HL-60 (cell line): ENCODE measurements at regions not wholly inside any gene's neighbourhood (a gene's known extent, or its start where the extent isn't known, plus 50 kb on each side); places are given as distances from the start of the nearest gene placed in this dataset.

Experiments
- DNase-seq, 2 experiments: peaks; one replicate each; pipeline ENCODE4 v3.0.0-alpha.2; 2010 to 2020; ENCODE audit warnings: low read depth in 1 of 2, low spot score in 1 of 2
- H3K27ac ChIP-seq: fragments of 250-450 bp; sonication (Bioruptor Pico); replicated peaks from 2 replicates; pipeline ENCODE4 v1.5.1; 2020; ENCODE audit warnings: mild to moderate bottlenecking, moderate library complexity
- H3K27me3 ChIP-seq: fragments of 250-450 bp; sonication (Bioruptor Pico); 2 replicates; pipeline ENCODE4 v1.5.1; 2021; ENCODE audit warnings: mild to moderate bottlenecking, moderate library complexity; ENCODE audit not compliant: insufficient read depth, poor library complexity, severe bottlenecking
- H3K4me3 ChIP-seq: replicated peaks from 2 replicates; pipeline ENCODE4 v1.5.1; 2011; ENCODE audit warnings: mild to moderate bottlenecking, control low read depth, low read length; ENCODE audit not compliant: insufficient read depth
- GABPA ChIP-seq: IDR thresholded peaks from 2 replicates; pipeline ENCODE4 v1.6.1; 2012; ENCODE audit warnings: low read depth
- POLR2AphosphoS5 ChIP-seq: IDR thresholded peaks from 2 replicates; pipeline ENCODE4 v1.6.1; 2012; ENCODE audit warnings: low read depth
- SPI1 ChIP-seq: IDR thresholded peaks from 2 replicates; pipeline ENCODE4 v1.6.1; 2012; ENCODE audit warnings: low read depth, mild to moderate bottlenecking, borderline replicate concordance
- TF ChIP-seq, protein P1 (sequence below): IDR thresholded peaks from one replicate; pipeline ENCODE4 v1.5.1; 2011; ENCODE audit warnings: low read length, control low read depth, inconsistent platforms; ENCODE audit not compliant: insufficient read depth
- TF ChIP-seq, protein P2 (sequence below): IDR thresholded peaks from 2 replicates; pipeline ENCODE4 v1.6.1; 2012; ENCODE audit warnings: low read depth; ENCODE audit not compliant: insufficient replicate concordance

GRCh38 chr7:138186951-138187351 lies 110.7 kb downstream of the AKR1D1 start:
- no peak overlapping the region for H3K4me3 ChIP-seq
- TF ChIP-seq GABPA (no peak), POLR2AphosphoS5 (no peak)
- TF ChIP-seq, protein P1, sequence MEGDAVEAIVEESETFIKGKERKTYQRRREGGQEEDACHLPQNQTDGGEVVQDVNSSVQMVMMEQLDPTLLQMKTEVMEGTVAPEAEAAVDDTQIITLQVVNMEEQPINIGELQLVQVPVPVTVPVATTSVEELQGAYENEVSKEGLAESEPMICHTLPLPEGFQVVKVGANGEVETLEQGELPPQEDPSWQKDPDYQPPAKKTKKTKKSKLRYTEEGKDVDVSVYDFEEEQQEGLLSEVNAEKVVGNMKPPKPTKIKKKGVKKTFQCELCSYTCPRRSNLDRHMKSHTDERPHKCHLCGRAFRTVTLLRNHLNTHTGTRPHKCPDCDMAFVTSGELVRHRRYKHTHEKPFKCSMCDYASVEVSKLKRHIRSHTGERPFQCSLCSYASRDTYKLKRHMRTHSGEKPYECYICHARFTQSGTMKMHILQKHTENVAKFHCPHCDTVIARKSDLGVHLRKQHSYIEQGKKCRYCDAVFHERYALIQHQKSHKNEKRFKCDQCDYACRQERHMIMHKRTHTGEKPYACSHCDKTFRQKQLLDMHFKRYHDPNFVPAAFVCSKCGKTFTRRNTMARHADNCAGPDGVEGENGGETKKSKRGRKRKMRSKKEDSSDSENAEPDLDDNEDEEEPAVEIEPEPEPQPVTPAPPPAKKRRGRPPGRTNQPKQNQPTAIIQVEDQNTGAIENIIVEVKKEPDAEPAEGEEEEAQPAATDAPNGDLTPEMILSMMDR, result no peak
- H3K27me3 ChIP-seq, result no peaks in the 10 kb centered on the region
- DNase-seq, result no peak
- no peak overlapping the region for H3K27ac ChIP-seq

GRCh38 chr7:138188290-138188858 lies 112.1 kb downstream of the AKR1D1 start:
- Histone ChIP-seq H3K27ac (no peak overlapping the region), H3K27me3 (no peaks in the 10 kb centered on the region), H3K4me3 (no peak overlapping the region)
- TF ChIP-seq POLR2AphosphoS5 (no peak), SPI1 (no peak), GABPA (no peak)
- TF ChIP-seq, protein P1, result no peak
- TF ChIP-seq, protein P2, sequence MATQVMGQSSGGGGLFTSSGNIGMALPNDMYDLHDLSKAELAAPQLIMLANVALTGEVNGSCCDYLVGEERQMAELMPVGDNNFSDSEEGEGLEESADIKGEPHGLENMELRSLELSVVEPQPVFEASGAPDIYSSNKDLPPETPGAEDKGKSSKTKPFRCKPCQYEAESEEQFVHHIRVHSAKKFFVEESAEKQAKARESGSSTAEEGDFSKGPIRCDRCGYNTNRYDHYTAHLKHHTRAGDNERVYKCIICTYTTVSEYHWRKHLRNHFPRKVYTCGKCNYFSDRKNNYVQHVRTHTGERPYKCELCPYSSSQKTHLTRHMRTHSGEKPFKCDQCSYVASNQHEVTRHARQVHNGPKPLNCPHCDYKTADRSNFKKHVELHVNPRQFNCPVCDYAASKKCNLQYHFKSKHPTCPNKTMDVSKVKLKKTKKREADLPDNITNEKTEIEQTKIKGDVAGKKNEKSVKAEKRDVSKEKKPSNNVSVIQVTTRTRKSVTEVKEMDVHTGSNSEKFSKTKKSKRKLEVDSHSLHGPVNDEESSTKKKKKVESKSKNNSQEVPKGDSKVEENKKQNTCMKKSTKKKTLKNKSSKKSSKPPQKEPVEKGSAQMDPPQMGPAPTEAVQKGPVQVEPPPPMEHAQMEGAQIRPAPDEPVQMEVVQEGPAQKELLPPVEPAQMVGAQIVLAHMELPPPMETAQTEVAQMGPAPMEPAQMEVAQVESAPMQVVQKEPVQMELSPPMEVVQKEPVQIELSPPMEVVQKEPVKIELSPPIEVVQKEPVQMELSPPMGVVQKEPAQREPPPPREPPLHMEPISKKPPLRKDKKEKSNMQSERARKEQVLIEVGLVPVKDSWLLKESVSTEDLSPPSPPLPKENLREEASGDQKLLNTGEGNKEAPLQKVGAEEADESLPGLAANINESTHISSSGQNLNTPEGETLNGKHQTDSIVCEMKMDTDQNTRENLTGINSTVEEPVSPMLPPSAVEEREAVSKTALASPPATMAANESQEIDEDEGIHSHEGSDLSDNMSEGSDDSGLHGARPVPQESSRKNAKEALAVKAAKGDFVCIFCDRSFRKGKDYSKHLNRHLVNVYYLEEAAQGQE, result no peak
- DNase-seq, result peak in 1 of 2 experiments; percentile 2

DNA sequence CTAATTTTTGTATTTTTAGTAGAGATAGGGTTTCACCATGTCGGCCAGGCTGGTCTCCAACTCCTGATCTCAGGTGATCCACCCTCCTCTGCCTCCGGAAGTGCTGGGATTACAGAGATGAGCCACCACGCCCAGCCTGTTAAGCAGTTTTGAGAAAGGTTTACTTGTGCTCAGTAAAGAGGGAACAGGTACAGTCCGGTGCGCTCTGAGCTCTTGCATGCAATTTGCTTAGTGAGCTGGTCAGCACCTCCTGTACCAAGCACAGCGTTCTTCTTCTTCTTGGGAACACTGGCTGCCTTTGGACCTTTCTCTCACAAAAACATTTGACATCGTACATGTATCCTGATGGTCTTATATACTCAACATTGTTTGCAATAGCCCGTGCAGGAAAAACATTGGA lies 118.3 kb downstream of the AKR1D1 start:
- Histone ChIP-seq H3K27me3 (no peaks in the 10 kb centered on the region), H3K4me3 (no peak overlapping the region), H3K27ac (no peak overlapping the region)
- TF ChIP-seq POLR2AphosphoS5 (no peak), GABPA (no peak), SPI1 (no peak)
- TF ChIP-seq, protein P2, result no peak
- TF ChIP-seq, protein P1, result no peak
- DNase-seq, result no peak

- Histone ChIP-seq H3K4me3 (no peak overlapping the region), H3K27me3 (no peaks in the 10 kb centered on the region), H3K27ac (no peak overlapping the region)
- TF ChIP-seq SPI1 (no peak), GABPA (no peak), POLR2AphosphoS5 (no peak)
- TF ChIP-seq, protein P2, result no peak
- TF ChIP-seq, protein P1, result no peak
- peak; percentile 4 to 21 for DNase-seq
Observed at GRCh38 chr7:138195151-138195571, 118.9 kb downstream of the AKR1D1 start.
